H1 (cell line): ENCODE measurements at regions not wholly inside any gene's neighbourhood (a gene's known extent, or its start where the extent isn't known, plus 50 kb on each side); places are given as distances from the start of the nearest gene placed in this dataset.

Source experiments
- CTCF ChIA-PET: fragments of 300-600 bp; sonication (Branson Sonifier 250); formaldehyde crosslinking; loops from one replicate; lab custom pipeline; 2021; ENCODE audit not compliant: partially characterized antibody; lab: Charles Lee
- POLR2A ChIA-PET: fragments of 300-600 bp; sonication (Branson Sonifier 250); formaldehyde crosslinking; loops from one replicate; lab custom pipeline; 2021; ENCODE audit warnings: inconsistent platforms; ENCODE audit not compliant: partially characterized antibody; lab: Charles Lee
- DNase-seq, 2 experiments: peaks; one replicate each; pipeline versions ENCODE4 v3.0.0 to v3.0.0-alpha.2; 2010 to 2022; ENCODE audit warnings: low spot score in 2 of 2, low read depth in 1 of 2, mixed read lengths in 1 of 2
- FAIRE-seq: peaks from 2 replicates; lab custom pipeline; 2011; peaks lifted over from hg19 to GRCh38; lab: Jason Lieb, UNC
- H2AFZ ChIP-seq: 2 replicates; pipeline ENCODE4 v1.8.1; 2012; ENCODE audit warnings: low read length, inconsistent platforms
- H2AK5ac ChIP-seq: 2 replicates; pipeline ENCODE4 v1.6.1; 2013; ENCODE audit warnings: low read depth, low read length
- H2BK120ac ChIP-seq: replicated peaks from 2 replicates; pipeline ENCODE3; 2013; ENCODE audit warnings: low read depth, low read length, inconsistent platforms
- H2BK12ac ChIP-seq: 2 replicates; pipeline ENCODE4 v1.6.1; 2013; ENCODE audit warnings: low read depth, low read length
- H2BK15ac ChIP-seq: 2 replicates; pipeline ENCODE4 v1.6.1; 2013; ENCODE audit warnings: low read length
- H2BK20ac ChIP-seq: 2 replicates; pipeline ENCODE4 v1.6.1; 2013; ENCODE audit warnings: low read length
- H2BK5ac ChIP-seq: 2 replicates; pipeline ENCODE4 v1.6.1; 2013; ENCODE audit warnings: low read depth, low read length
- H3K14ac ChIP-seq: 2 replicates; pipeline ENCODE4 v1.6.1; 2013; ENCODE audit warnings: inconsistent platforms; ENCODE audit not compliant: insufficient read length
- H3K18ac ChIP-seq: 2 replicates; pipeline ENCODE4 v1.6.1; 2013; ENCODE audit warnings: low read length; ENCODE audit errors: extremely low read depth
- H3K23ac ChIP-seq: 2 replicates; pipeline ENCODE4 v1.6.1; 2013; ENCODE audit warnings: inconsistent platforms; ENCODE audit not compliant: insufficient read length
- H3K23me2 ChIP-seq: 2 replicates; pipeline ENCODE4 v1.6.1; 2013; ENCODE audit warnings: low read depth, low read length
- H3K27ac ChIP-seq: 2 replicates; pipeline ENCODE4 v1.6.1; 2011; ENCODE audit warnings: low read depth, low read length, inconsistent platforms
- H3K27me3 ChIP-seq, 4 experiments: replicated peaks in 1 of 4; 1 replicate in 1 of 4; 2 replicates in 3 of 4; pipeline versions ENCODE4 v1.6.1 to v1.8.1; 2011 to 2013; ENCODE audit warnings: low read length in 3 of 4, mild to moderate bottlenecking in 3 of 4, inconsistent platforms in 2 of 4, mixed read lengths in 2 of 4, moderate library complexity in 1 of 4; ENCODE audit not compliant: control insufficient read depth in 3 of 4, insufficient read depth in 3 of 4; ENCODE audit errors: extremely low read depth in 1 of 4
- H3K36me3 ChIP-seq, 4 experiments: 2 replicates each; pipeline versions ENCODE4 v1.6.1 to v1.8.1; 2011 to 2013; ENCODE audit warnings: mild to moderate bottlenecking in 4 of 4, low read length in 3 of 4, moderate library complexity in 2 of 4, control low read depth in 1 of 4, inconsistent platforms in 1 of 4; ENCODE audit not compliant: insufficient read depth in 4 of 4, control insufficient read depth in 2 of 4
- H3K4ac ChIP-seq: replicated peaks from 2 replicates; pipeline ENCODE3; 2013; ENCODE audit warnings: low read length, low read depth, mixed read lengths, inconsistent platforms; ENCODE audit not compliant: insufficient read length
- H3K4me1 ChIP-seq, 4 experiments: replicated peaks in 1 of 4; 1 replicate in 1 of 4; 2 replicates in 3 of 4; pipeline versions ENCODE4 v1.6.1 to v1.8.1; 2011 to 2013; ENCODE audit warnings: low read length in 3 of 4, inconsistent platforms in 2 of 4, mixed read lengths in 1 of 4; ENCODE audit not compliant: insufficient read depth in 4 of 4, control insufficient read depth in 3 of 4
- H3K4me2 ChIP-seq, 2 experiments: 2 replicates each; pipeline versions ENCODE4 v1.6.1 to v1.8.1; 2011 to 2013; ENCODE audit warnings: low read depth in 2 of 2, low read length in 2 of 2, control low read depth in 1 of 2, inconsistent platforms in 1 of 2, mild to moderate bottlenecking in 1 of 2; ENCODE audit not compliant: insufficient read depth in 1 of 2
- H3K4me3 ChIP-seq, 4 experiments: fragments of 200-600, 300-600 bp in 1 of 4; sonication (generic), shearing (Covaris generic), sonication (Bioruptor Twin) in 1 of 4; 2 replicates each; pipeline versions ENCODE4 v1.5.1 to v1.8.1; 2011 to 2016; ENCODE audit warnings: low read length in 4 of 4, low read depth in 3 of 4, control low read depth in 2 of 4, inconsistent platforms in 2 of 4, mild to moderate bottlenecking in 2 of 4, mixed read lengths in 1 of 4, moderate library complexity in 1 of 4; ENCODE audit not compliant: insufficient read depth in 2 of 4; ENCODE audit errors: extremely low read depth in 1 of 4
- H3K56ac ChIP-seq: replicated peaks from 2 replicates; pipeline ENCODE3; 2013; ENCODE audit warnings: low read depth, mild to moderate bottlenecking, mixed read lengths, low read length, inconsistent platforms; ENCODE audit not compliant: insufficient read length
- H3K79me1 ChIP-seq: 2 replicates; pipeline ENCODE4 v1.6.1; 2013; ENCODE audit warnings: low read depth, low read length, control low read depth
- H3K79me2 ChIP-seq, 2 experiments: 2 replicates each; pipeline versions ENCODE4 v1.6.1 to v1.8.1; 2012 to 2013; ENCODE audit warnings: low read length in 2 of 2, mild to moderate bottlenecking in 2 of 2, inconsistent platforms in 1 of 2; ENCODE audit not compliant: insufficient read depth in 2 of 2, control insufficient read depth in 1 of 2
- H3K9ac ChIP-seq, 4 experiments: replicated peaks in 1 of 4; 1 replicate in 1 of 4; 2 replicates in 3 of 4; pipeline versions ENCODE4 v1.6.1 to v1.8.1; 2011 to 2013; ENCODE audit warnings: low read depth in 3 of 4, low read length in 3 of 4, control low read depth in 2 of 4, mild to moderate bottlenecking in 2 of 4, moderate library complexity in 2 of 4, inconsistent platforms in 1 of 4; ENCODE audit errors: extremely low read depth in 1 of 4
- H3K9me3 ChIP-seq, 2 experiments: 2 replicates each; pipeline versions ENCODE4 v1.6.1 to v1.8.1; 2012 to 2013; ENCODE audit warnings: mild to moderate bottlenecking in 2 of 2, moderate library complexity in 2 of 2, control low read depth in 1 of 2, inconsistent platforms in 1 of 2, low read depth in 1 of 2, low read length in 1 of 2, mixed read lengths in 1 of 2; ENCODE audit not compliant: insufficient read depth in 2 of 2
- H4K20me1 ChIP-seq, 2 experiments: replicated peaks in 1 of 2; 2 replicates each; pipeline versions ENCODE3 to v1.8.1; 2011 to 2013; ENCODE audit warnings: inconsistent platforms in 2 of 2, low read length in 2 of 2, mild to moderate bottlenecking in 1 of 2; ENCODE audit not compliant: insufficient read depth in 2 of 2, control insufficient read depth in 1 of 2
- H4K5ac ChIP-seq: 2 replicates; pipeline ENCODE4 v1.6.1; 2013; ENCODE audit warnings: low read length, low read depth, mixed read lengths, inconsistent platforms; ENCODE audit not compliant: insufficient read length
- H4K8ac ChIP-seq: 2 replicates; pipeline ENCODE4 v1.8.0; 2013; ENCODE audit warnings: mild to moderate bottlenecking, moderate library complexity, low read length, inconsistent platforms; ENCODE audit not compliant: insufficient read depth; ENCODE audit errors: extremely low read depth
- H4K91ac ChIP-seq: replicated peaks from 2 replicates; pipeline ENCODE3; 2013; ENCODE audit warnings: low read length, mixed read lengths, inconsistent platforms; ENCODE audit not compliant: insufficient read length
- EP300 ChIP-seq, 2 experiments: IDR thresholded peaks; 1 replicate in 1 of 2; 2 replicates in 1 of 2; pipeline ENCODE4 v1.6.1; 2011 to 2012; ENCODE audit warnings: low read depth in 2 of 2, low read length in 2 of 2, mild to moderate bottlenecking in 2 of 2, borderline replicate concordance in 1 of 2, inconsistent platforms in 1 of 2, moderate library complexity in 1 of 2
- EZH2 ChIP-seq: fragments of 200-600 bp; sonication (generic); IDR thresholded peaks from 2 replicates; pipeline ENCODE4 v1.7.1; 2012; ENCODE audit warnings: low read depth, mild to moderate bottlenecking, moderate library complexity, low read length, inconsistent platforms; ENCODE audit not compliant: severe bottlenecking
- KDM4A ChIP-seq: IDR thresholded peaks from one replicate; pipeline ENCODE4 v1.7.1; 2012; ENCODE audit warnings: low read depth, mild to moderate bottlenecking, moderate library complexity, low read length, inconsistent platforms; ENCODE audit not compliant: severe bottlenecking
- KDM5A ChIP-seq: fragments of 200-600 bp; IDR thresholded peaks from 2 replicates; pipeline ENCODE4 v1.7.1; 2012; ENCODE audit warnings: mild to moderate bottlenecking, low read length, inconsistent platforms, mixed read lengths
- MAFK ChIP-seq: IDR thresholded peaks from 2 replicates; pipeline ENCODE4 v1.6.1; 2012; ENCODE audit warnings: low read depth, mild to moderate bottlenecking, improper control_type of control experiment, low read length
- NRF1 ChIP-seq: IDR thresholded peaks from 2 replicates; pipeline ENCODE4 v1.6.1; 2011; ENCODE audit warnings: mild to moderate bottlenecking, low read depth, low read length, improper control_type of control experiment
- POLR2A ChIP-seq, 2 experiments: IDR thresholded peaks; 1 replicate in 1 of 2; 2 replicates in 1 of 2; pipeline ENCODE4 v1.6.1; 2011; ENCODE audit warnings: low read depth in 2 of 2, low read length in 2 of 2, mild to moderate bottlenecking in 2 of 2; ENCODE audit errors: control extremely low read depth in 1 of 2
- RBBP5 ChIP-seq: IDR thresholded peaks from 2 replicates; pipeline ENCODE4 v1.7.1; 2012; ENCODE audit warnings: low read depth, mild to moderate bottlenecking, inconsistent platforms, low read length, moderate library complexity, borderline replicate concordance
- RXRA ChIP-seq: IDR thresholded peaks from 2 replicates; pipeline ENCODE4 v1.6.1; 2011; ENCODE audit warnings: low read depth, mild to moderate bottlenecking, low read length, moderate library complexity; ENCODE audit not compliant: insufficient read depth
- SIRT6 ChIP-seq: IDR thresholded peaks from one replicate; pipeline ENCODE4 v1.7.1; 2012; ENCODE audit warnings: low read length, inconsistent platforms
- SIX5 ChIP-seq: IDR thresholded peaks from 2 replicates; pipeline ENCODE4 v1.6.1; 2011; ENCODE audit warnings: mild to moderate bottlenecking, low read depth, low read length
- SP1 ChIP-seq: IDR thresholded peaks from 2 replicates; pipeline ENCODE4 v1.6.1; 2011; ENCODE audit warnings: low read depth, low read length
- SRF ChIP-seq: IDR thresholded peaks from 2 replicates; pipeline ENCODE4 v1.6.1; 2011; ENCODE audit warnings: mild to moderate bottlenecking, low read depth, low read length, moderate library complexity
- YY1 ChIP-seq: IDR thresholded peaks from 2 replicates; pipeline ENCODE4 v1.6.1; 2011; ENCODE audit warnings: low read depth, mild to moderate bottlenecking, low read length
- WGBS, 2 experiments: shearing (Covaris generic) in 1 of 2; methylation state at CpG; one replicate each; pipeline versions ENCODE4 v1.1.6 to v1.1.7; 2013 to 2015; ENCODE audit warnings: low lambda C conversion rate in 2 of 2, mixed read lengths in 2 of 2, inconsistent platforms in 1 of 2, low coverage in 1 of 2, missing lambda C conversion rate in 1 of 2; ENCODE audit not compliant: insufficient replicate concordance in 2 of 2, insufficient coverage in 1 of 2, insufficient read length in 1 of 2; ENCODE audit errors: extremely low coverage in 1 of 2, missing lambda C conversion rate in 1 of 2; 5-methylcytosine and 5-hydroxymethylcytosine counted together

DNA sequence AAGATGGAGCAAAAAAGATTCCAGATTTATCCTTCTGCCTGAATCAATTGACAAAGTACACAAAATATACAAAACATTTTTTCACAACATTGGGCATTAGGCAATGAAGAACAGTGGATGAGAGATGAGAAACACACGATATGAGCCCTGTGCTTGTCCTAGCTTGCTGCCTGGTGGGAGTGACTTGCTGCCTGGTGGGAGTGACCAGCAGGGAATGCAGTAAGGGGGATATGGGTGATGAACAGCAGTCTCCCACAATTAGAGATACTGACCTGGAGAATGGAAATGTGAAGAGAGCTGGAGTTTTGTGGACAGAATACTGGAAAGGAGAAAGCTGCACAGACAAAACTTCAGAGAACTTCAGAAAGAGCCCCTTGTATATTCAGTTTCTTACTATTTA lies 629.4 kb upstream of the FRG1 start:
- no peaks in the 10 kb centered on the region; a peak in 1 of 7 replicates for H3K27me3 ChIP-seq
- FAIRE-seq (no peak), DNase-seq (no peak)
- H2BK20ac ChIP-seq, result no peak overlapping the region
- H3K4me1 ChIP-seq, result no peaks in the 10 kb centered on the region
- no peak overlapping the region for H3K9ac ChIP-seq
- H3K18ac ChIP-seq, result no peak overlapping the region
- ChIA-PET POLR2A (no interaction called here), CTCF (interaction anchor here (0.6 to 2.0 kb wide), 5 partner anchors 11 to 1395 kb away, joined by 3 to 6 read pairs (median 3); no protein-coding TSS in a partner anchor)
- no peak overlapping the region for H3K23ac ChIP-seq
- no peak overlapping the region for H2BK5ac ChIP-seq
- H3K36me3 ChIP-seq, result no peaks in the 10 kb centered on the region
- H3K27ac ChIP-seq, result no peak overlapping the region
- no peak overlapping the region for H3K4me2 ChIP-seq
- WGBS, 2 experiments, result 62% methylated on average over 1 of the region's 1 CpG; no CpG with 5 or more reads in 1 of the 2 experiments
- TF ChIP-seq KDM5A (no peak), SIX5 (no peak), RXRA (no peak), MAFK (no peak), POLR2A (IDR thresholded peaks at IDR 0.05; ENCODE audit: control extremely low read depth in 1 of 2, low read depth in 2 of 2, low read length in 2 of 2) (no peak), RBBP5 (no peak), KDM4A (no peak), SIRT6 (no peak), EP300 (IDR thresholded peaks at IDR 0.05; ENCODE audit: borderline replicate concordance in 1 of 2, low read depth in 2 of 2, low read length in 2 of 2) (no peak), EZH2 (no peak), NRF1 (no peak), SP1 (no peak), SRF (no peak), YY1 (no peak)
- H3K56ac ChIP-seq, result no peak overlapping the region
- H3K4ac ChIP-seq, result no peak overlapping the region
- no peak overlapping the region for H3K14ac ChIP-seq
- no peak overlapping the region for H4K8ac ChIP-seq
- H3K23me2 ChIP-seq, result no peaks in the 10 kb centered on the region; the same call in 1 of the 2 replicates
- H4K5ac ChIP-seq, result no peak overlapping the region
- H2BK12ac ChIP-seq, result no peak overlapping the region
- no peak overlapping the region for H2AFZ ChIP-seq
- H4K91ac ChIP-seq, result no peak overlapping the region
- no peaks in the 10 kb centered on the region for H3K9me3 ChIP-seq
- H4K20me1 ChIP-seq, result no peaks in the 10 kb centered on the region
- no peaks in the 10 kb centered on the region for H3K79me1 ChIP-seq
- no peak overlapping the region for H2AK5ac ChIP-seq
- H2BK15ac ChIP-seq, result no peak overlapping the region
- no peak overlapping the region for H3K4me3 ChIP-seq
- no peak overlapping the region for H2BK120ac ChIP-seq
- H3K79me2 ChIP-seq, result no peaks in the 10 kb centered on the region
